ENCODE measurements at regions not wholly inside any gene's neighbourhood (a gene's known extent, or its start where the extent isn't known, plus 50 kb on each side); places are given as distances from the start of the nearest gene placed in this dataset.

DNA sequence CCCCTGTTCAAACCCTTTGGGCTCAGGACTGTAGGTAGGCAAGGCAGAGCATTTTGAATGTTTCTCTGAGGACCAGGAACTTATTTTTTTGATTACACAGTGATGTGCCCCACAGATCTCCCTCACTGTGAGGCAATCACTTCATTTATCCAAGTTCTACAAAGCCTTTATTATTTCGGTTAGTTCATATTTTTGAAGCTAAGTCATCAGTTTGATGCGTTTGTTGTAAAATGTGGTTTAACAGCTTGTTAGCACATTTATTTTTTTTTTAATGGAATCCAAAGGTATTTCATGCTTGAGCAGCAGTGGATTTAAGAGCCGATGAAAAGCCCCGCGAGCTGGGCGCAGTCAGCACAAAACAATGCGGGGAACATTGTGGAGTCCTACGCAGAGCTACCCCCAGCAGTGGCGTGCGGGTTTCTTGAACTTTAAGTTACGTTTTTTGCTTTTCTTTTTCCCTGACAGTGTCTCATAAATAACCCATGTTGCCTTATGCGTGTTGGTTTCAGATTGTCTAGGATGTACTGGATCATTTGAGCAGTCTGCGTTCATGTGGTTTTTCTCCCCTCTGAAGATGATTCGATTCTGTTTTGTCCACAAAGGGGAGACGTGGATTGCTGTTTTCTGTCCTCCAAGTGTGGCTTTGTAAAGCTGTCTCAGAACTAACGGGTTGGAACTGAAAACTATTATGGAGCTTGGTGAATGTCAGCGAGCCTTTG is 233.6 kb upstream of the BMP2 start:
- Histone ChIP-seq H3K36me3 (no peaks in the 10 kb centered on the region), H3K4me3 (no peak overlapping the region), H3K27me3 (no peaks in the 10 kb centered on the region), H3K9me3 (no peaks in the 10 kb centered on the region), H3K4me1 (no peaks in the 10 kb centered on the region), H3K27ac (peak overlapping the region; percentile 16 to 53)
- DNase-seq: peak in 3 of 4 donors; percentile 35 to 78 (median 75)
- ATAC-seq: peak; percentile 63
- intact Hi-C loops (cut with DNase I): no loop called here
- TF ChIP-seq, protein P1, sequence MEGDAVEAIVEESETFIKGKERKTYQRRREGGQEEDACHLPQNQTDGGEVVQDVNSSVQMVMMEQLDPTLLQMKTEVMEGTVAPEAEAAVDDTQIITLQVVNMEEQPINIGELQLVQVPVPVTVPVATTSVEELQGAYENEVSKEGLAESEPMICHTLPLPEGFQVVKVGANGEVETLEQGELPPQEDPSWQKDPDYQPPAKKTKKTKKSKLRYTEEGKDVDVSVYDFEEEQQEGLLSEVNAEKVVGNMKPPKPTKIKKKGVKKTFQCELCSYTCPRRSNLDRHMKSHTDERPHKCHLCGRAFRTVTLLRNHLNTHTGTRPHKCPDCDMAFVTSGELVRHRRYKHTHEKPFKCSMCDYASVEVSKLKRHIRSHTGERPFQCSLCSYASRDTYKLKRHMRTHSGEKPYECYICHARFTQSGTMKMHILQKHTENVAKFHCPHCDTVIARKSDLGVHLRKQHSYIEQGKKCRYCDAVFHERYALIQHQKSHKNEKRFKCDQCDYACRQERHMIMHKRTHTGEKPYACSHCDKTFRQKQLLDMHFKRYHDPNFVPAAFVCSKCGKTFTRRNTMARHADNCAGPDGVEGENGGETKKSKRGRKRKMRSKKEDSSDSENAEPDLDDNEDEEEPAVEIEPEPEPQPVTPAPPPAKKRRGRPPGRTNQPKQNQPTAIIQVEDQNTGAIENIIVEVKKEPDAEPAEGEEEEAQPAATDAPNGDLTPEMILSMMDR (IDR thresholded peaks at IDR 0.05): no peak

DNA sequence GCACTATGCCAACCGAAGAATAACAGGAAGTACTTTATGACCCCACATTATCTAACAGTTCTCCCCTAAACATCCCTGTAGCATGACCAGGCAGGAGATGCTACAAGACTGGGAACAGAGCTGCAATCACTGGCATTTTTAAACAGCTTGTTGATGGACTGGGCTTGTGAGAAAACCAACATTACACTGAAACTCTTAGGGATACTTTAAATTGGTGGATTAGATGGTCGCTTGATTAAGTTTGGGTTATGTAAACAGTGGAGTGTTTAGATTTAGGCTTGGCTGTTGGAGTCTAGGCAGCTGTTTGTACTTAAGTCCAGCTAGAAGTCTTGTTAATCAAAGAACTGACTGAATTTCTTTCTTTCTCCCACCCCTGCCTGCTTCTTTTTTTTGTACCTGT is 234.1 kb upstream of the BMP2 start:
- ATAC-seq: peak; percentile 60
- H3K9me3 ChIP-seq: no peaks in the 10 kb centered on the region
- TF ChIP-seq, protein P1 (IDR thresholded peaks at IDR 0.05): no peak
- no peak overlapping the region for H3K4me3 ChIP-seq
- peak overlapping the region; percentile 16 to 53 for H3K27ac ChIP-seq
- H3K4me1 ChIP-seq: no peaks in the 10 kb centered on the region
- intact Hi-C loops (cut with DNase I): no loop called here
- peak in 1 of 4 donors; percentile 73 for DNase-seq
- no peaks in the 10 kb centered on the region for H3K27me3 ChIP-seq
- no peaks in the 10 kb centered on the region for H3K36me3 ChIP-seq

DNA sequence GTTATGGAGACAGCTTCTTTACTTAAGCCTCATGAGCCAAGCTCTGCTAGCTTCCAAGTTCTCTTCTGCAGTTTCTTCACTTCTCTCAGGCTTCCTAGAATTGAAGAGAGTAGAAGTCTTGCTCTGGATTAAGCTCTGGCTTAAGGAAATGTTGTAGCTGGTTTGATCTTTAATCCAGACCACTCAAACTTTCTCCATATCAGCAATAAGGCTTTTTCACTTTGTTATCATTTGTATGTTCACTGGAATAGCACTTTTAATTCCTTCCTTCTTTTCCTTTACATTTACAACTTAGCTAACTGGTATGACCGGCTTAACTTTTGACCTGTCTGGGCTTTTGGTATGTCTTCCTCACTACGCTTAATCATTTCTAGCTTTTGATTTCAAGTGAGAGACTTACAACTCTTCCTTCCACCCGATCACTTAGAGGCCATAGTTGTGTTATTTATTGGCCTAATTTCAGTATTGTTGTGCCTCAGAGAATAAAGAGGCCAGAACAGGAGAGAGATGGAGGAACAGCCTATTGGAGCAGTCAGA is 236.6 kb upstream of the BMP2 start:
- Histone ChIP-seq H3K36me3 (no peaks in the 10 kb centered on the region), H3K9me3 (no peaks in the 10 kb centered on the region), H3K27me3 (no peaks in the 10 kb centered on the region), H3K4me3 (no peak overlapping the region), H3K27ac (no peak overlapping the region), H3K4me1 (no peaks in the 10 kb centered on the region)
- ATAC-seq: no peak
- no peak for DNase-seq
- TF ChIP-seq, protein P1 (IDR thresholded peaks at IDR 0.05): no peak
- intact Hi-C loops (cut with DNase I): no loop called here

DNA sequence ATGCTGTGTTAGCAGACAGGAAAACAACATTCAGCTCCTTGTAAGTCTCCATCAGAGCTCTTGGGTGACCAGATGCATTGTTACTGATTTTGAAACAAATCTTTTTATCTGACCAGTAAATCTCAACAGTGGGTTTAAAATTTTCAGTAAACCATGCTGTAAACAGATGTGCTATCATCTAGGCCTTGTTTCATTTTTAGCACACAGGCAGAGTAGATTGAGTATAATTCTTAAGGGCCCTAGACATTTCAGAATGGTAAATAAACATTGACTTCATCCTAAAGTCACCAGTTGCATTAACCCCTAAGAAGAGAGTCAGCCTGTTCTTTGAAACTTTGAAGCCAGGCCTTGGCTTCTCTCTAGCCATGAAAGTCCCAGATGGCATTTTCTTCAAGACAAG is 237.2 kb upstream of the BMP2 start:
- DNase-seq: no peak
- Histone ChIP-seq H3K27me3 (no peaks in the 10 kb centered on the region), H3K27ac (no peak overlapping the region), H3K4me3 (no peak overlapping the region), H3K4me1 (no peaks in the 10 kb centered on the region), H3K9me3 (no peaks in the 10 kb centered on the region), H3K36me3 (no peaks in the 10 kb centered on the region)
- TF ChIP-seq, protein P1 (IDR thresholded peaks at IDR 0.05): no peak
- intact Hi-C loops (cut with DNase I): no loop called here
- peak; percentile 55 for ATAC-seq

DNA sequence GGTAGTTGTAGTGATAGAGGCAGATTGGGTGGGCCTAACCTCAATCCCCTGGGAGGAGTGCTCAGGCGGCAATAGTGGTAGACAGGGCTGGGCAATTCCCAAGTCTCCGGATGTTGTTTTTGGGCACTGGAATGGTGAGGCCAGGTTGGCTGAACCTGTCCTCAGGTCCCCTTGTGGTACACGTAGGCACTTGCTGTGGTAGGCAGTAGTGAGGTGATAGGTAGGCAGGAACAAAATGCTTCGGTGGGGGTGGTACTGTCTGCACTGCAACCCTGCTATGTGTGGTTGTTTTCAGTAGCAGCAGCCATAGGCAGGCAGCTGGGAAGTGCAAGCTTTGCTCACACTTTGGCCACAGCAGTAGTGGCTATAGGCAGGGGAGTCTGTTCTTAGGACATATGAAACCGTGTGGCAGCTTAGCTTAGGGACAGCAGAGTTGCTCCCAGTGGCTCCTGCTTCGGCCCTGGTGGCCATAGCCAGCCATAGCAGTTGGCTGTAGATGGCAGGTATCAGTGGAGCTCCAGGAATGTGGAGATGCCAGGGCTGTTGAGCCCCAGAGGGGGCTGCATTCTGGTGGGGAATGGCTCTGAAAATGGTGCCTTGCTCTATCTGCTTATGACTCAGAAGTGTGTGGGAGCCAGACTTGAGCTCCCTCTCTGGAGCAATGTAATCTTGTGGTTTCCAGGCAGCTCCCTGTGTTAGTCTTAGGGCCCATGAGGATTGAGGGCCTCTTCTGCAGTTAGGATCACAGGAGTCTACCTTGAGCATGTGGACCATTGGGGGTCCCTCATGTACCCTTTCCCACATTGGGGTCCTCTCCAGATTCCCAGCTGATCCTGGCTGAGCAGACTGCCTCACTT is 241.8 kb upstream of the BMP2 start:
- ATAC-seq (no peak), DNase-seq (no peak)
- no peaks in the 10 kb centered on the region for H3K4me1 ChIP-seq
- no peak overlapping the region for H3K4me3 ChIP-seq
- peaks cover 0 to 36% of the 10 kb centered on the region in 2 donors for H3K9me3 ChIP-seq
- no peak overlapping the region for H3K27ac ChIP-seq
- TF ChIP-seq, protein P1 (IDR thresholded peaks at IDR 0.05): no peak
- no peaks in the 10 kb centered on the region for H3K36me3 ChIP-seq
- intact Hi-C loops (cut with DNase I): no loop called here
- H3K27me3 ChIP-seq: no peaks in the 10 kb centered on the region

All from left lung (tissue), 4 donors.